NCI-H345 (cell line): ENCODE measurements at regions not wholly inside any gene's neighbourhood (a gene's known extent, or its start where the extent isn't known, plus 50 kb on each side); places are given as distances from the start of the nearest gene placed in this dataset.

Experiments used
- DNase-seq: peaks from one replicate; lab custom pipeline; 2025; lab: John Stamatoyannopoulos, UW

GRCh38 chr16:86998196-86999001 is 318.8 kb downstream of the C16orf95 start:
- no peak for DNase-seq

GRCh38 chr16:87000001-87000400 is 317.2 kb downstream of the C16orf95 start:
- DNase-seq = no peak

- DNase-seq = no peak
Measured at GRCh38 chr16:87002717-87003413, 314.3 kb downstream of the C16orf95 start.

- no peak for DNase-seq
Measured at GRCh38 chr16:87003414-87003755, 313.8 kb downstream of the C16orf95 start.

GRCh38 chr16:87006021-87006420 is 311.2 kb downstream of the C16orf95 start:
- no peak for DNase-seq

- DNase-seq = no peak
Measured at GRCh38 chr16:87006789-87007745, 310.1 kb downstream of the C16orf95 start.

- DNase-seq = no peak
Measured at GRCh38 chr16:87007907-87008306, 309.3 kb downstream of the C16orf95 start.

GRCh38 chr16:87008664-87009063 is 308.5 kb downstream of the C16orf95 start:
- no peak for DNase-seq

GRCh38 chr16:87012954-87013938 is 303.9 kb downstream of the C16orf95 start:
- DNase-seq = no peak

- no peak for DNase-seq
Measured at GRCh38 chr16:87014112-87014511, 303.1 kb downstream of the C16orf95 start.

- no peak for DNase-seq
Measured at GRCh38 chr16:87015021-87015420, 302.2 kb downstream of the C16orf95 start.

GRCh38 chr16:87016046-87017035 is 300.9 kb downstream of the C16orf95 start:
- DNase-seq = no peak

- no peak for DNase-seq
Measured at GRCh38 chr16:87017371-87018012, 299.7 kb downstream of the C16orf95 start.

GRCh38 chr16:87025676-87026075 is 291.5 kb downstream of the C16orf95 start:
- DNase-seq = no peak

- DNase-seq = no peak
Measured at GRCh38 chr16:87027056-87027616, 290.1 kb downstream of the C16orf95 start.

GRCh38 chr16:87028481-87029320 is 288.5 kb downstream of the C16orf95 start:
- no peak for DNase-seq

GRCh38 chr16:87032554-87032953 is 284.6 kb downstream of the C16orf95 start:
- DNase-seq = no peak

- no peak for DNase-seq
Measured at GRCh38 chr16:87033021-87033471, 284.1 kb downstream of the C16orf95 start.
